K562 (cell line): ENCODE measurements at regions not wholly inside any gene's neighbourhood (a gene's known extent, or its start where the extent isn't known, plus 50 kb on each side); places are given as distances from the start of the nearest gene placed in this dataset.

Experiments used
- ATAC-seq: fragments of 200-7000 bp; cut with Tn5 transposase; 3 replicates; pipeline ENCODE4 v1.9.1; 2020; ENCODE audit warnings: moderate library complexity
- BruUV-seq: library from RNA; stranded (reverse); fragments of 400-500 nt; replicated peaks from 2 replicates; lab custom pipeline; 2021; lab: Mats Ljungman, UMichigan
- CTCF ChIA-PET: fragments of 300-600 bp; formaldehyde crosslinking; extraction: SDS; loops from one replicate; lab custom pipeline; 2021; ENCODE audit warnings: low intra/inter-chr PET ratio; lab: Yijun Ruan, JAX
- POLR2A ChIA-PET: fragments of 300-600, 350-650 bp; sonication (Branson Sonifier 250); formaldehyde crosslinking; extraction: SDS; loops from one replicate; lab custom pipeline; 2021; ENCODE audit warnings: antibody characterized with exemption, inconsistent platforms; lab: Yijun Ruan, JAX
- DNase-seq, 4 experiments: peaks; one replicate each; pipeline versions ENCODE4 v3.0.0 to v3.0.0-alpha.2; 2011 to 2018; ENCODE audit warnings: low spot score in 3 of 4, mixed read lengths in 3 of 4; ENCODE audit errors: extremely low read depth in 1 of 4
- FAIRE-seq: peaks from 2 replicates; lab custom pipeline; 2011; peaks lifted over from hg19 to GRCh38; lab: Jason Lieb, UNC
- H2AFZ ChIP-seq: 2 replicates; pipeline ENCODE4 v1.6.0; 2011; ENCODE audit warnings: low read depth, low read length, control low read depth, inconsistent platforms
- H3K27ac ChIP-seq: fragments of 200-600 bp; 3 replicates; pipeline ENCODE4 v1.8.0; 2011; ENCODE audit warnings: low read depth, mild to moderate bottlenecking, control low read depth, inconsistent platforms, low read length, moderate library complexity, mixed read lengths; ENCODE audit errors: extremely low read depth
- H3K27me3 ChIP-seq, 2 experiments: fragments of 300-600 bp in 1 of 2; 2 replicates in 1 of 2; 3 replicates in 1 of 2; pipeline versions ENCODE4 v1.6.0 to v1.8.0; 2011; ENCODE audit warnings: inconsistent platforms in 2 of 2, low read length in 2 of 2, mild to moderate bottlenecking in 1 of 2, mixed read lengths in 1 of 2, moderate library complexity in 1 of 2; ENCODE audit not compliant: control insufficient read depth in 2 of 2, insufficient read depth in 2 of 2
- H3K36me3 ChIP-seq: fragments of 300-600 bp; 3 replicates; pipeline ENCODE4 v1.8.0; 2011; ENCODE audit warnings: mild to moderate bottlenecking, low read length, inconsistent platforms; ENCODE audit not compliant: control insufficient read depth, insufficient read depth
- H3K4me1 ChIP-seq, 2 experiments: fragments of 200-600 bp in 1 of 2; replicated peaks in 1 of 2; 2 replicates in 1 of 2; 3 replicates in 1 of 2; pipeline versions ENCODE4 v1.5.1 to v1.8.0; 2011; ENCODE audit warnings: inconsistent platforms in 2 of 2, low read length in 2 of 2, mild to moderate bottlenecking in 1 of 2, mixed read lengths in 1 of 2, moderate library complexity in 1 of 2; ENCODE audit not compliant: control insufficient read depth in 2 of 2, insufficient read depth in 2 of 2
- H3K4me2 ChIP-seq: 2 replicates; pipeline ENCODE4 v1.6.1; 2011; ENCODE audit warnings: low read length, control low read depth, inconsistent platforms, mixed read lengths; ENCODE audit not compliant: insufficient read depth
- H3K4me3 ChIP-seq: fragments of 200-600 bp; sonication (generic), shearing (Covaris generic); 2 replicates; pipeline ENCODE4 v1.5.1; 2016; ENCODE audit warnings: control low read depth, inconsistent platforms
- H3K79me2 ChIP-seq: fragments of 200-600 bp; 3 replicates; pipeline ENCODE4 v1.8.0; 2011; ENCODE audit warnings: low read length, inconsistent platforms; ENCODE audit not compliant: control insufficient read depth, insufficient read depth
- H3K9ac ChIP-seq, 2 experiments: 2 replicates each; pipeline versions ENCODE4 v1.6.0 to v1.6.1; 2011; ENCODE audit warnings: low read depth in 2 of 2, low read length in 2 of 2, control low read depth in 1 of 2, inconsistent platforms in 1 of 2, mild to moderate bottlenecking in 1 of 2, mixed read lengths in 1 of 2; ENCODE audit not compliant: insufficient read depth in 1 of 2
- H3K9me1 ChIP-seq: one replicate; pipeline ENCODE4 v1.6.0; 2011; ENCODE audit warnings: inconsistent platforms, mild to moderate bottlenecking, low read length, moderate library complexity; ENCODE audit not compliant: control insufficient read depth, insufficient read depth
- H3K9me3 ChIP-seq: replicated peaks from 2 replicates; pipeline ENCODE4 v1.5.1; 2011; ENCODE audit warnings: low read depth, low read length, inconsistent platforms; ENCODE audit not compliant: control insufficient read depth, insufficient read depth
- H4K20me1 ChIP-seq: replicated peaks from 2 replicates; pipeline ENCODE4 v1.6.1; 2011; ENCODE audit warnings: low read length, inconsistent platforms, mixed read lengths; ENCODE audit not compliant: control insufficient read depth, insufficient read depth
- BRF2 ChIP-seq: IDR thresholded peaks from 3 replicates; pipeline ENCODE4 v1.6.1; 2011; ENCODE audit warnings: borderline replicate concordance, mild to moderate bottlenecking; ENCODE audit not compliant: insufficient read length, insufficient read depth
- HBP1 ChIP-seq: fragments of 450-650 bp; formaldehyde crosslinking; IDR thresholded peaks from 2 replicates; pipeline ENCODE4 v1.4.0; 2022; ENCODE audit warnings: missing genetic modification characterization
- SP2 ChIP-seq: IDR thresholded peaks from 2 replicates; pipeline ENCODE4 v1.6.1; 2011; ENCODE audit warnings: mild to moderate bottlenecking, low read depth, low read length, moderate library complexity; ENCODE audit not compliant: poor library complexity, severe bottlenecking; ENCODE audit errors: extremely low read depth
- ZBTB34 ChIP-seq: fragments of 250-450 bp; sonication (Bioruptor Pico); IDR thresholded peaks from 2 replicates; pipeline ENCODE4 v1.8.0; 2021; ENCODE audit warnings: mild to moderate bottlenecking, moderate library complexity
- ZFP36 ChIP-seq: fragments of 150-350 bp; IDR thresholded peaks from 2 replicates; pipeline ENCODE4 v1.6.1; 2018; ENCODE audit warnings: low read length, low read depth; ENCODE audit not compliant: partially characterized antibody
- ZNF316 ChIP-seq: fragments of 450-650 bp; IDR thresholded peaks from 2 replicates; pipeline ENCODE4 v1.6.1; 2016
- ZNF41 ChIP-seq: fragments of 250-450 bp; sonication (Bioruptor Pico); conservative IDR thresholded peaks from 2 replicates; pipeline ENCODE4 v1.4.0; 2020; ENCODE audit warnings: mild to moderate bottlenecking
- ZNF583 ChIP-seq: fragments of 250-450 bp; sonication (Bioruptor Pico); IDR thresholded peaks from 2 replicates; pipeline ENCODE4 v1.4.0; 2020
- ZNF778 ChIP-seq: fragments of 450-650 bp; formaldehyde crosslinking; IDR thresholded peaks from 2 replicates; pipeline ENCODE4 v1.4.0; 2020; ENCODE audit warnings: mild to moderate bottlenecking, moderate library complexity
- WGBS: fragments of 100-300 bp; shearing (Covaris generic); methylation state at CpG from one replicate; pipeline ENCODE4 v1.1.6; 2016; ENCODE audit warnings: low coverage, mixed read lengths; ENCODE audit not compliant: insufficient coverage; ENCODE audit errors: missing lambda C conversion rate; 5-methylcytosine and 5-hydroxymethylcytosine counted together
- in situ Hi-C: fragments of 300-500 bp; cut with MboI; formaldehyde crosslinking; loops from 4 replicates; pipeline ENCODE4 v1.15.0; 2018; ENCODE audit warnings: inconsistent platforms, mixed read lengths
- intact Hi-C: fragments of 100-400 bp; cut with micrococcal nuclease; formaldehyde crosslinking; loops from 2 replicates; pipeline ENCODE4 v1.14.2; 2022
- TF ChIP-seq, protein P1 (sequence below), 3 experiments: fragments of 200-800 bp in 1 of 3; sonication (Bioruptor generic) in 1 of 3; sonication (generic) in 1 of 3; formaldehyde crosslinking in 1 of 3; IDR thresholded peaks; 2 replicates each; pipeline versions ENCODE4 v1.6.1 to v1.8.0; 2016 to 2022; ENCODE audit warnings: mild to moderate bottlenecking in 2 of 3, missing compliant biosample characterization in 2 of 3, missing genetic modification characterization in 2 of 3, missing genetic modification reagents in 1 of 3
- TF ChIP-seq, protein P2 (sequence below): fragments of 250-450 bp; sonication (Bioruptor Pico); IDR thresholded peaks from 2 replicates; pipeline ENCODE4 v1.8.0; 2022; ENCODE audit warnings: moderate library complexity, mild to moderate bottlenecking, inconsistent platforms
- TF ChIP-seq, protein P3 (sequence below): fragments of 250-450 bp; sonication (Bioruptor Pico); IDR thresholded peaks from 2 replicates; pipeline ENCODE4 v1.4.0; 2020

DNA sequence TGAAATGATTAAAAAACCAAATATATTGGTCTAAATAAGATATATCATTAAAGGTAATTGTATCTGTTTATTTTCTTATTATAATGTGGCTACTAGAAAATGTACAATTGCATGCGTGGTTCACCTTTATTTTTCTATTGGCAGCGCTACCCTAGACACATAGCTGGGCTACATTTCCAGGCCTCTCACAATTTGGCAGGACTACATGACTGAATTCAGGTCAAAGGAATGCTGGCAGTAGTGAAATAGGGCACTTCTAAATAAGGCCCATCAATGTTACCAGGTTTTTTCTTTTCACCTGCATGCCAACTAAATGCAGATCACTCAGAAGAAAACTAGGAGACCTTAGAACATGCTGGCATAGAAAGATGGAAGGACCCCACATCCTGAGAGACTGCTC is 1072.9 kb upstream of the SLIT2 start:
- intact Hi-C loops (no loop called here), in situ Hi-C loops (no loop called here)
- Histone ChIP-seq H3K36me3 (no peaks in the 10 kb centered on the region), H3K4me1 (no peaks in the 10 kb centered on the region), H3K27me3 (no peaks in the 10 kb centered on the region), H3K27ac (no peak overlapping the region), H4K20me1 (no peaks in the 10 kb centered on the region), H3K9ac (no peak overlapping the region), H3K9me1 (no peaks in the 10 kb centered on the region), H3K4me2 (no peak overlapping the region), H3K4me3 (no peak overlapping the region), H3K9me3 (0 out of 2 replicates have a peak, but pooled peaks cover 2% of the 10 kb centered on the region), H2AFZ (no peak overlapping the region), H3K79me2 (no peaks in the 10 kb centered on the region)
- no peak for ATAC-seq
- CTCF ChIA-PET, result no interaction called here
- no peak for DNase-seq
- TF ChIP-seq ZNF316, result no peak
- TF ChIP-seq HBP1 (CRISPR knock-in tag), result no peak
- no peak for TF ChIP-seq ZNF778 (CRISPR knock-in tag)
- TF ChIP-seq SP2, result no peak
- TF ChIP-seq, protein P1, sequence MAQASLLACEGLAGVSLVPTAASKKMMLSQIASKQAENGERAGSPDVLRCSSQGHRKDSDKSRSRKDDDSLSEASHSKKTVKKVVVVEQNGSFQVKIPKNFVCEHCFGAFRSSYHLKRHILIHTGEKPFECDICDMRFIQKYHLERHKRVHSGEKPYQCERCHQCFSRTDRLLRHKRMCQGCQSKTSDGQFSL (CRISPR knock-in tag; IDR thresholded peaks at IDR 0.05), result no peak
- TF ChIP-seq, protein P1 (tag; IDR thresholded peaks at IDR 0.05), result no peak
- no peak for TF ChIP-seq ZFP36
- TF ChIP-seq ZNF41 (CRISPR knock-in tag), result no peak
- no peak for TF ChIP-seq BRF2
- TF ChIP-seq, protein P2, sequence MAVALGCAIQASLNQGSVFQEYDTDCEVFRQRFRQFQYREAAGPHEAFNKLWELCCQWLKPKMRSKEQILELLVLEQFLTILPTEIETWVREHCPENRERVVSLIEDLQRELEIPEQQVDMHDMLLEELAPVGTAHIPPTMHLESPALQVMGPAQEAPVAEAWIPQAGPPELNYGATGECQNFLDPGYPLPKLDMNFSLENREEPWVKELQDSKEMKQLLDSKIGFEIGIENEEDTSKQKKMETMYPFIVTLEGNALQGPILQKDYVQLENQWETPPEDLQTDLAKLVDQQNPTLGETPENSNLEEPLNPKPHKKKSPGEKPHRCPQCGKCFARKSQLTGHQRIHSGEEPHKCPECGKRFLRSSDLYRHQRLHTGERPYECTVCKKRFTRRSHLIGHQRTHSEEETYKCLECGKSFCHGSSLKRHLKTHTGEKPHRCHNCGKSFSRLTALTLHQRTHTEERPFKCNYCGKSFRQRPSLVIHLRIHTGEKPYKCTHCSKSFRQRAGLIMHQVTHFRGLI (CRISPR knock-in tag), result no peak
- TF ChIP-seq ZNF583 (CRISPR knock-in tag), result no peak
- TF ChIP-seq, protein P3, sequence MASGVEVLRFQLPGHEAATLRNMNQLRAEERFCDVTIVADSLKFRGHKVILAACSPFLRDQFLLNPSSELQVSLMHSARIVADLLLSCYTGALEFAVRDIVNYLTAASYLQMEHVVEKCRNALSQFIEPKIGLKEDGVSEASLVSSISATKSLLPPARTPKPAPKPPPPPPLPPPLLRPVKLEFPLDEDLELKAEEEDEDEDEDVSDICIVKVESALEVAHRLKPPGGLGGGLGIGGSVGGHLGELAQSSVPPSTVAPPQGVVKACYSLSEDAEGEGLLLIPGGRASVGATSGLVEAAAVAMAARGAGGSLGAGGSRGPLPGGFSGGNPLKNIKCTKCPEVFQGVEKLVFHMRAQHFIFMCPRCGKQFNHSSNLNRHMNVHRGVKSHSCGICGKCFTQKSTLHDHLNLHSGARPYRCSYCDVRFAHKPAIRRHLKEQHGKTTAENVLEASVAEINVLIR (CRISPR knock-in tag), result no peak
- TF ChIP-seq ZBTB34, result no peak
- WGBS, result 0% methylated on average over 2 of the region's 2 CpGs
- POLR2A ChIA-PET, result no interaction called here
- no peak for FAIRE-seq
- BruUV-seq, result no TSS peak
